ENCODE measurements at regions not wholly inside any gene's neighbourhood (a gene's known extent, or its start where the extent isn't known, plus 50 kb on each side); places are given as distances from the start of the nearest gene placed in this dataset.

DNA sequence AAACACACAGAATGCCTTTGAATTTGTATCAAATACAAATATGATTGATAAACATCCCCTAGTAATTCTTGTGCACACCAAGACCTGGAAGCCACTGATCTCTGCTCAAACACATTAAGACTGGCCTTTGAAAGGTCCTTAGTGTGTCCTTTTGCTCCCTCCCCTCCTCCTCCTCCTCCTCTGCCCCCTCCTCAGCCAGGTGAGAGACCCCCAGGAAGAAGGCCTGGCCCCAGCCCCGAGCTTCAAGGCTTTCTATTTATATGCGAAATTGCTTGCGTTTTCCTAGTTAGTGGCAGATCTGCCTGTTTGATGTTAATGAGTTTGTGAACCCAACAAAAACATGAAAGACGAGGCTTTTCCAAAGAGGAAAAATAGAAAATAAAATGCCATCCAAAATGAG, 63.6 kb upstream of the TCF7L2 start:
- H2BK120ac ChIP-seq (ENCODE audit: low read depth, low read length, poor library complexity, severe bottlenecking): no peak overlapping the region
- no peak overlapping the region for H3K18ac ChIP-seq (ENCODE audit: insufficient read length, low read depth, low read length)
- no peak overlapping the region for H2BK12ac ChIP-seq (ENCODE audit: insufficient read length, low read depth, low read length)
- H2AK5ac ChIP-seq (ENCODE audit: insufficient read length, low read length): no peak overlapping the region
- H3K9me3 ChIP-seq (ENCODE audit: control insufficient read depth, low read depth, low read length): no peaks in the 10 kb centered on the region
- H2BK15ac ChIP-seq (ENCODE audit: low read depth, low read length): no peak overlapping the region
- WGBS (ENCODE audit: extremely low coverage, insufficient read length, low lambda C conversion rate): no CpG with 5 or more reads among the region's 4 CpGs
- no peak overlapping the region for H4K5ac ChIP-seq (ENCODE audit: insufficient read length, low read depth, low read length)
- no peak overlapping the region for H4K8ac ChIP-seq (replicated peaks; ENCODE audit: insufficient read length, low read depth, low read length)
- peak overlapping the region in 1 of 3 experiments; percentile 50; a peak in 3 of 7 replicates for H3K27ac Mint-ChIP-seq
- no peaks in the 10 kb centered on the region for H4K20me1 ChIP-seq (ENCODE audit: control insufficient read depth, insufficient read depth, insufficient read length)
- H2AFZ ChIP-seq (ENCODE audit: low read length): no peak overlapping the region
- peaks cover 15% of the 10 kb centered on the region for H3K27me3 Mint-ChIP-seq (ENCODE audit: low read depth)
- TF ChIP-seq, protein P1, sequence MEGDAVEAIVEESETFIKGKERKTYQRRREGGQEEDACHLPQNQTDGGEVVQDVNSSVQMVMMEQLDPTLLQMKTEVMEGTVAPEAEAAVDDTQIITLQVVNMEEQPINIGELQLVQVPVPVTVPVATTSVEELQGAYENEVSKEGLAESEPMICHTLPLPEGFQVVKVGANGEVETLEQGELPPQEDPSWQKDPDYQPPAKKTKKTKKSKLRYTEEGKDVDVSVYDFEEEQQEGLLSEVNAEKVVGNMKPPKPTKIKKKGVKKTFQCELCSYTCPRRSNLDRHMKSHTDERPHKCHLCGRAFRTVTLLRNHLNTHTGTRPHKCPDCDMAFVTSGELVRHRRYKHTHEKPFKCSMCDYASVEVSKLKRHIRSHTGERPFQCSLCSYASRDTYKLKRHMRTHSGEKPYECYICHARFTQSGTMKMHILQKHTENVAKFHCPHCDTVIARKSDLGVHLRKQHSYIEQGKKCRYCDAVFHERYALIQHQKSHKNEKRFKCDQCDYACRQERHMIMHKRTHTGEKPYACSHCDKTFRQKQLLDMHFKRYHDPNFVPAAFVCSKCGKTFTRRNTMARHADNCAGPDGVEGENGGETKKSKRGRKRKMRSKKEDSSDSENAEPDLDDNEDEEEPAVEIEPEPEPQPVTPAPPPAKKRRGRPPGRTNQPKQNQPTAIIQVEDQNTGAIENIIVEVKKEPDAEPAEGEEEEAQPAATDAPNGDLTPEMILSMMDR (conservative IDR thresholded peaks at IDR 0.05): no peak
- H3K23me2 ChIP-seq (ENCODE audit: insufficient read length, low read depth, low read length, poor library complexity, severe bottlenecking): peaks cover 4% of the 10 kb centered on the region
- H3K27ac ChIP-seq (ENCODE audit: insufficient read length, low read depth, low read length): no peak overlapping the region
- no peak overlapping the region for H3K23ac ChIP-seq (ENCODE audit: insufficient read length, low read depth, low read length)
- no peak overlapping the region for H3K56ac ChIP-seq (ENCODE audit: insufficient read length, low read depth, low read length)
- peaks cover 38 to 40% of the 10 kb centered on the region in 2 experiments for H3K4me1 Mint-ChIP-seq
- H3T11ph ChIP-seq (ENCODE audit: low read length): no peak overlapping the region
- H3K4ac ChIP-seq (ENCODE audit: low read depth, low read length): no peak overlapping the region
- H3K4me3 Mint-ChIP-seq: peak overlapping the region; percentile 6 to 36; a peak in 2 of 5 replicates
- peaks cover 6 to 9% of the 10 kb centered on the region in 2 experiments; a peak in 3 of 5 replicates for H3K9me3 Mint-ChIP-seq
- H3K79me1 ChIP-seq (ENCODE audit: insufficient read depth, low read depth, low read length, poor library complexity, severe bottlenecking): no peaks in the 10 kb centered on the region
- H3K4me1 ChIP-seq (ENCODE audit: insufficient read depth, low read length): peaks cover 4% of the 10 kb centered on the region; the same call in 1 of the 2 replicates
- H4K91ac ChIP-seq (ENCODE audit: insufficient read length, low read depth, low read length): no peak overlapping the region
- peak overlapping the region; percentile 47 for H3K4me2 ChIP-seq (ENCODE audit: insufficient read depth, insufficient read length, low read length)
- H3K79me2 ChIP-seq (ENCODE audit: insufficient read depth, low read length): no peaks in the 10 kb centered on the region
- H2BK5ac ChIP-seq (ENCODE audit: insufficient read length, low read length): no peak overlapping the region
- peak; percentile 47 for DNase-seq
- H3K14ac ChIP-seq (ENCODE audit: insufficient read depth, low read length): no peak overlapping the region
- no peak overlapping the region for H2BK20ac ChIP-seq (ENCODE audit: low read depth, low read length, poor library complexity, severe bottlenecking)
- H3K36me3 Mint-ChIP-seq (ENCODE audit: insufficient read depth in 1 of 3, low read depth in 3 of 3): no peaks in the 10 kb centered on the region; a peak in 1 of 7 replicates
- H3K27me3 ChIP-seq (ENCODE audit: insufficient read depth, low read length): no peaks in the 10 kb centered on the region
- no peak overlapping the region for H3K9ac ChIP-seq (ENCODE audit: extremely low read depth, insufficient read length, low read length)

Data from H9 (cell line).